ENCODE measurements at regions not wholly inside any gene's neighbourhood (a gene's known extent, or its start where the extent isn't known, plus 50 kb on each side); places are given as distances from the start of the nearest gene placed in this dataset.

DNA sequence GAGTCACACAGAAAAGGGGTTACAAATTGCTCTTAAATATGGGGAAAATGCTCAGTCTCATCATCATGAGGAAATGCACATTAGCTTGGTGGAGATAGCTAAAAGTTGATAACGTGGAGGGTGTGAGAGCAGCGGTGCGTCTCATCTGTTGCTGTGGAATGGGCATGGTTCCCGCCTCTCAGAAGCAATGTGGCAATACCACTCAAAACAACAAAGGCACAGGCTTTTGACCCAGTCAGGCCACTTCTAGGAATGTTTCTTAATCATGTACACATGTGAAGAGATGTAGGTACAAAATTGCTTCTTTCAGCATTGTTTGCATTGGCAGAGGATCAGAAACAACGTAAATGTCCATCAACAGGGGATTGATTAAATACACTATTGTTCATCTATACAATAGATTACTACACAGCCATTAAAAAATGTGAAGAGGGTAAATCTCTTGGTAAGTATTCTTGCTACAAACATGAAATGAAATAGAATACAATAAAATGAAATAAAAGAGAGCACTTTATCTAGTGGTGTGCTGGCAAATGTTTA lies 212.6 kb upstream of the MSX2 start:
- H3K4me1 Mint-ChIP-seq: peaks cover 13% of the 10 kb centered on the region
- H3K27me3 Mint-ChIP-seq (ENCODE audit: insufficient read depth): peaks cover 40% of the 10 kb centered on the region
- peaks cover 6% of the 10 kb centered on the region for H3K4me1 ChIP-seq (ENCODE audit: control insufficient read depth, insufficient read depth, low read length)
- no peak overlapping the region for H3K4me3 Mint-ChIP-seq
- no peak overlapping the region for H3K4me3 ChIP-seq (ENCODE audit: low read length)
- no peak overlapping the region for H3K27ac Mint-ChIP-seq
- WGBS, 2 experiments (ENCODE audit: insufficient coverage in 1 of 2, insufficient read length in 1 of 2): 95% methylated on average over 5 of the region's 5 CpGs; no CpG with 5 or more reads in 1 of the 2 experiments
- no peaks in the 10 kb centered on the region for H3K36me3 Mint-ChIP-seq (ENCODE audit: low read depth)
- no peak overlapping the region for H3K27ac ChIP-seq (ENCODE audit: low read depth, low read length)
- H3K36me3 ChIP-seq (ENCODE audit: control insufficient read depth, insufficient read depth, low read length): no peaks in the 10 kb centered on the region
- DNase-seq: no peak
- no peak overlapping the region for H3K9ac ChIP-seq (ENCODE audit: extremely low read depth, low read length, poor library complexity, severe bottlenecking)
- peaks cover 3% of the 10 kb centered on the region for H3K9me3 ChIP-seq (ENCODE audit: control insufficient read depth, low read length)
- peaks cover 6% of the 10 kb centered on the region for H3K27me3 ChIP-seq (ENCODE audit: control insufficient read depth, insufficient read depth, low read length, poor library complexity, severe bottlenecking)
- peaks cover 3% of the 10 kb centered on the region for H3K9me3 Mint-ChIP-seq
- TF ChIP-seq CTCF (conservative IDR thresholded peaks at IDR 0.05): no peak

GRCh38 chr5:174514325-174514724 lies 210.1 kb upstream of the MSX2 start:
- peaks cover 4% of the 10 kb centered on the region for H3K9me3 Mint-ChIP-seq
- 80 to 91% methylated on average over 1 to 4 of the region's 4 CpGs for WGBS, 2 experiments (ENCODE audit: insufficient coverage in 1 of 2, insufficient read length in 1 of 2)
- peaks cover 17% of the 10 kb centered on the region for H3K4me1 Mint-ChIP-seq
- Histone ChIP-seq H3K9ac (ENCODE audit: extremely low read depth, low read length, poor library complexity, severe bottlenecking) (no peak overlapping the region), H3K36me3 (ENCODE audit: control insufficient read depth, insufficient read depth, low read length) (no peaks in the 10 kb centered on the region), H3K27ac (ENCODE audit: low read depth, low read length) (no peak overlapping the region), H3K4me3 (ENCODE audit: low read length) (no peak overlapping the region), H3K9me3 (ENCODE audit: control insufficient read depth, low read length) (peaks cover 8% of the 10 kb centered on the region), H3K4me1 (ENCODE audit: control insufficient read depth, insufficient read depth, low read length) (peaks cover 6% of the 10 kb centered on the region), H3K27me3 (ENCODE audit: control insufficient read depth, insufficient read depth, low read length, poor library complexity, severe bottlenecking) (peaks cover 6% of the 10 kb centered on the region)
- DNase-seq: no peak
- peaks cover 56% of the 10 kb centered on the region for H3K27me3 Mint-ChIP-seq (ENCODE audit: insufficient read depth)
- no peak overlapping the region for H3K27ac Mint-ChIP-seq
- no peak for TF ChIP-seq CTCF (conservative IDR thresholded peaks at IDR 0.05)
- H3K36me3 Mint-ChIP-seq (ENCODE audit: low read depth): no peaks in the 10 kb centered on the region
- no peak overlapping the region for H3K4me3 Mint-ChIP-seq

DNA sequence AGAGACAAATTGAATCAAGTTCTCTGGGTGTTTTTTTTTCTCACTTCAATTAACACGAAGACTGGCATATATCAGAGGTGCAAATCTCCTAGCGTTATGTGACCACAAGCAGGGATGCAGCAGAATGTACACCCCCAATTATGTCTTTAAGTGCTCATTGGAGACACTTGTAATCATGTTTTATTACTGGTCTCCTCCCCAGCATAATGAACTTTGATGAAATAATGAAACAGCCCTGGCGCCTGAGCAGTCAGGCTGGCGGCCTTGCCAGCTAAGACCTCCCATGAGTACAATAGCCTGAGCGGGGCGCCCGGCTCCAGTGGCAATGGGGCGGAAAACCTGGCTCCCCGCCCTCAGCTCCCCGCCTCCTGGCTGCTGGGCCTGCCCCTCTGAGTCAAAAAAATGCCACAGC lies 209.4 kb upstream of the MSX2 start:
- no peak overlapping the region for H3K4me3 Mint-ChIP-seq
- Histone ChIP-seq H3K4me1 (ENCODE audit: control insufficient read depth, insufficient read depth, low read length) (peaks cover 6% of the 10 kb centered on the region), H3K27me3 (ENCODE audit: control insufficient read depth, insufficient read depth, low read length, poor library complexity, severe bottlenecking) (peaks cover 5% of the 10 kb centered on the region), H3K27ac (ENCODE audit: low read depth, low read length) (no peak overlapping the region), H3K9ac (ENCODE audit: extremely low read depth, low read length, poor library complexity, severe bottlenecking) (no peak overlapping the region), H3K36me3 (ENCODE audit: control insufficient read depth, insufficient read depth, low read length) (no peaks in the 10 kb centered on the region), H3K4me3 (ENCODE audit: low read length) (no peak overlapping the region), H3K9me3 (ENCODE audit: control insufficient read depth, low read length) (peaks cover 8% of the 10 kb centered on the region)
- H3K27ac Mint-ChIP-seq: no peak overlapping the region
- peaks cover 24% of the 10 kb centered on the region for H3K4me1 Mint-ChIP-seq
- DNase-seq: no peak
- no peak for TF ChIP-seq CTCF (conservative IDR thresholded peaks at IDR 0.05)
- peaks cover 4% of the 10 kb centered on the region for H3K9me3 Mint-ChIP-seq
- peaks cover 60% of the 10 kb centered on the region for H3K27me3 Mint-ChIP-seq (ENCODE audit: insufficient read depth)
- no peaks in the 10 kb centered on the region for H3K36me3 Mint-ChIP-seq (ENCODE audit: low read depth)
- 91 to 98% methylated on average over 7 to 10 of the region's 10 CpGs for WGBS, 2 experiments (ENCODE audit: insufficient coverage in 1 of 2, insufficient read length in 1 of 2)

All from endodermal cell (in vitro differentiated cells).